ENCODE measurements at regions not wholly inside any gene's neighbourhood (a gene's known extent, or its start where the extent isn't known, plus 50 kb on each side); places are given as distances from the start of the nearest gene placed in this dataset.

DNA sequence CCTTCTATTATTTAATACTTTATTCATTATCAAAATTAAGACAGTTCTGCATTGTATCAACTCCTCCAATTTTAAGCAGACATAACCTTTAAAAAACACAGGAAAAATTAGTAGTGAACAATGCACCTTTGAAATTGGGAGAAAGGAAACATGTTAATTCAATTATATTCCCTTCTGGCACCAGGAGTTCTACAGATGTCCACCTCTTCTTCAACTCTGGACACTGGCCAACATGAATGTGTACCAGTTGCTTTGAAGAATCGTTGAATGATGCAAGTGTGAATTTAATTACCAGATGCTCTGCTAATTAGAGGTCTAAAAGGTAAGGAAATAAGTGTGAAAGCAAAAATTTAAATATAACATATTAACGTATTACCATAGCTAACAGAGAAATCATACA, 206.7 kb upstream of the IGFBP3 start:
- ChIA-PET CTCF (ENCODE audit: unreplicated experiment) (no interaction called here), POLR2A (no interaction called here)
- no peak overlapping the region for H3K27ac ChIP-seq (ENCODE audit: low read depth, low read length, poor library complexity, severe bottlenecking)
- no TSS peak for BruUV-seq (replicated peaks)
- no peaks in the 10 kb centered on the region for H3K79me2 ChIP-seq (ENCODE audit: insufficient read depth, low read depth, low read length)
- no peaks in the 10 kb centered on the region for H3K9me3 ChIP-seq (ENCODE audit: low read length)
- no peak for TF ChIP-seq EZH2phosphoT487 (IDR thresholded peaks at IDR 0.05; ENCODE audit: borderline replicate concordance, low read depth, low read length)
- TF ChIP-seq, protein P1, sequence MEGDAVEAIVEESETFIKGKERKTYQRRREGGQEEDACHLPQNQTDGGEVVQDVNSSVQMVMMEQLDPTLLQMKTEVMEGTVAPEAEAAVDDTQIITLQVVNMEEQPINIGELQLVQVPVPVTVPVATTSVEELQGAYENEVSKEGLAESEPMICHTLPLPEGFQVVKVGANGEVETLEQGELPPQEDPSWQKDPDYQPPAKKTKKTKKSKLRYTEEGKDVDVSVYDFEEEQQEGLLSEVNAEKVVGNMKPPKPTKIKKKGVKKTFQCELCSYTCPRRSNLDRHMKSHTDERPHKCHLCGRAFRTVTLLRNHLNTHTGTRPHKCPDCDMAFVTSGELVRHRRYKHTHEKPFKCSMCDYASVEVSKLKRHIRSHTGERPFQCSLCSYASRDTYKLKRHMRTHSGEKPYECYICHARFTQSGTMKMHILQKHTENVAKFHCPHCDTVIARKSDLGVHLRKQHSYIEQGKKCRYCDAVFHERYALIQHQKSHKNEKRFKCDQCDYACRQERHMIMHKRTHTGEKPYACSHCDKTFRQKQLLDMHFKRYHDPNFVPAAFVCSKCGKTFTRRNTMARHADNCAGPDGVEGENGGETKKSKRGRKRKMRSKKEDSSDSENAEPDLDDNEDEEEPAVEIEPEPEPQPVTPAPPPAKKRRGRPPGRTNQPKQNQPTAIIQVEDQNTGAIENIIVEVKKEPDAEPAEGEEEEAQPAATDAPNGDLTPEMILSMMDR (conservative IDR thresholded peaks at IDR 0.05; ENCODE audit: low read length) = no peak
- H4K20me1 ChIP-seq (ENCODE audit: insufficient read depth, low read length) = no peaks in the 10 kb centered on the region
- no peak overlapping the region for H3K4me2 ChIP-seq (ENCODE audit: low read length)
- no peak for DNase-seq (ENCODE audit: low spot score)
- no peaks in the 10 kb centered on the region for H3K36me3 ChIP-seq (ENCODE audit: insufficient read depth, low read length)
- H3K4me3 ChIP-seq (ENCODE audit: low read depth, low read length, poor library complexity, severe bottlenecking) = no peak overlapping the region
- H3K9me2 ChIP-seq (ENCODE audit: insufficient read depth, low read length) = no peaks in the 10 kb centered on the region
- H3K4me1 ChIP-seq (ENCODE audit: insufficient read depth, low read length, poor library complexity, severe bottlenecking) = no peaks in the 10 kb centered on the region
- H2AFZ ChIP-seq (ENCODE audit: low read length) = no peak overlapping the region
- intact Hi-C loops (cut with micrococcal nuclease; ENCODE audit: unreplicated experiment) = no loop called here

DNA sequence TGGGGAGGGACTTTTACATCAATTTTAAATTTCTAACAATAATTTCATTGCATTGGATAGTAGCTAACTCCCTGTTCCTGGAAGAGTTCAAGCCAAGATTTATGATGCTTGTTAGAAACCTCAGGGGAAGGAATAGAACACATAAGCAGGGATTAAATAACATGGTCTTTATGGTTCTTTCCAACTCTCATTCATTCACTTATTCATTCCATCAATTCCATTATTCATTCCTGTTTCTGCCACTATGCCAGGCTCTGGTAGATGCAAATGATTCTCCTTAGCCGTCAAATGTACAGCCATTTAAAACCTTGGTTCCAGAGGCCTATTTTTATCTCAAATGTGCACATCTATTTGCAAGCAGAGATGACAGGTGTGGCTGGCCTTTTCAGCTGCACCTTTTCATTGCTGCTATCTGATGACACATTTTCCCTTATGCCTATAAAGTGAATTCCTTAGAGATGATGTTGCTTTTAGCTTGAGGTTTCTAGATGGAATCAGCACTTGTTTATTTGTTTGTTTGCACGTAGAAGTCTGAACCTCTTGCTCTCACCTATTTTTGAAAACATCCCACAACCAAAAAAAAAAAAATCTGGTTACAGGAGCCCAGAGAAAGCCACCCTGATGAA, 205.7 kb upstream of the IGFBP3 start:
- Histone ChIP-seq H3K4me2 (ENCODE audit: low read length) (no peak overlapping the region), H3K9me3 (ENCODE audit: low read length) (no peaks in the 10 kb centered on the region), H2AFZ (ENCODE audit: low read length) (no peak overlapping the region), H3K4me1 (ENCODE audit: insufficient read depth, low read length, poor library complexity, severe bottlenecking) (no peaks in the 10 kb centered on the region), H3K27ac (ENCODE audit: low read depth, low read length, poor library complexity, severe bottlenecking) (no peak overlapping the region), H3K79me2 (ENCODE audit: insufficient read depth, low read depth, low read length) (no peaks in the 10 kb centered on the region), H3K9me2 (ENCODE audit: insufficient read depth, low read length) (no peaks in the 10 kb centered on the region), H3K36me3 (ENCODE audit: insufficient read depth, low read length) (no peaks in the 10 kb centered on the region), H3K4me3 (ENCODE audit: low read depth, low read length, poor library complexity, severe bottlenecking) (no peak overlapping the region), H4K20me1 (ENCODE audit: insufficient read depth, low read length) (no peaks in the 10 kb centered on the region)
- intact Hi-C loops (cut with micrococcal nuclease; ENCODE audit: unreplicated experiment) = no loop called here
- ChIA-PET CTCF (ENCODE audit: unreplicated experiment) (no interaction called here), POLR2A (interaction anchor here (0.8 kb wide), 1 partner anchor 114 kb away, joined by 3 read pairs; no protein-coding TSS in a partner anchor)
- DNase-seq (ENCODE audit: low spot score) = no peak
- no peak for TF ChIP-seq EZH2phosphoT487 (IDR thresholded peaks at IDR 0.05; ENCODE audit: borderline replicate concordance, low read depth, low read length)
- TF ChIP-seq, protein P1 (conservative IDR thresholded peaks at IDR 0.05; ENCODE audit: low read length) = no peak
- no TSS peak for BruUV-seq (replicated peaks)

DNA sequence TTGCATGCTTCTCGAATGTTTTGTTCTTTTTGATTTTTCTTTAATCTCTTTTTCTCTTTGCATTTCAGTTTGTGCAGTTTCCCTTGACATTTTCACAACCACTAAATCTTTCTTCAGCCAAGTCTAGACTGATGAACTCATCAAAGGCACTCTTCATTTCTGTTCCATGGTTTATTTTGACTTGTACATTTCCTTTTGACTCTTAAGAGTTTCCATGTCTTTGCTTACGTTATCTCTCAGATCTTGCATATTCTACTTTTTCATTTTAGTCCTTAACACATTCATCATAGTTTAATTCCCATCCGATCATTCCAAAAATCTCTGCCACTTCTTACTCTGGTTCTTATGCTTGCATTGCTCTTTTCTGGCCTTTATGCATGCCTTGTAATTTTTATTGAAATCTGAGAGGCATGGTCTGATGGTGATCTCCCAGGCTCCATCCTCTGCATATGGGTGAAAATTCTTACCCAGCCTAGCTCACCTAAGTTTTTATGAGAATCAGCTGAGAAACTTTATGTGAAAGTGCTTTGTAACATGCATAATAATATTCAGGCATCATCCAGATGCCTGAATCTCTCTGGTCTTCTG, 202.8 kb upstream of the IGFBP3 start:
- no peak for DNase-seq (ENCODE audit: low spot score)
- H3K36me3 ChIP-seq (ENCODE audit: insufficient read depth, low read length) = no peaks in the 10 kb centered on the region
- no peaks in the 10 kb centered on the region for H3K9me3 ChIP-seq (ENCODE audit: low read length)
- H4K20me1 ChIP-seq (ENCODE audit: insufficient read depth, low read length) = no peaks in the 10 kb centered on the region
- no peak for TF ChIP-seq EZH2phosphoT487 (IDR thresholded peaks at IDR 0.05; ENCODE audit: borderline replicate concordance, low read depth, low read length)
- TF ChIP-seq, protein P1 (conservative IDR thresholded peaks at IDR 0.05; ENCODE audit: low read length) = no peak
- no peak overlapping the region for H3K27ac ChIP-seq (ENCODE audit: low read depth, low read length, poor library complexity, severe bottlenecking)
- H2AFZ ChIP-seq (ENCODE audit: low read length) = no peak overlapping the region
- H3K79me2 ChIP-seq (ENCODE audit: insufficient read depth, low read depth, low read length) = no peaks in the 10 kb centered on the region
- no peaks in the 10 kb centered on the region for H3K9me2 ChIP-seq (ENCODE audit: insufficient read depth, low read length)
- BruUV-seq (replicated peaks) = no TSS peak
- H3K4me3 ChIP-seq (ENCODE audit: low read depth, low read length, poor library complexity, severe bottlenecking) = no peak overlapping the region
- no peak overlapping the region for H3K4me2 ChIP-seq (ENCODE audit: low read length)
- ChIA-PET POLR2A (interaction anchor here (1.0 kb wide), 1 partner anchor 22 kb away, joined by 3 read pairs; no protein-coding TSS in a partner anchor), CTCF (ENCODE audit: unreplicated experiment) (no interaction called here)
- no peaks in the 10 kb centered on the region for H3K4me1 ChIP-seq (ENCODE audit: insufficient read depth, low read length, poor library complexity, severe bottlenecking)
- intact Hi-C loops (cut with micrococcal nuclease; ENCODE audit: unreplicated experiment) = no loop called here
